ENCODE measurements at regions not wholly inside any gene's neighbourhood (a gene's known extent, or its start where the extent isn't known, plus 50 kb on each side); places are given as distances from the start of the nearest gene placed in this dataset.

DNA sequence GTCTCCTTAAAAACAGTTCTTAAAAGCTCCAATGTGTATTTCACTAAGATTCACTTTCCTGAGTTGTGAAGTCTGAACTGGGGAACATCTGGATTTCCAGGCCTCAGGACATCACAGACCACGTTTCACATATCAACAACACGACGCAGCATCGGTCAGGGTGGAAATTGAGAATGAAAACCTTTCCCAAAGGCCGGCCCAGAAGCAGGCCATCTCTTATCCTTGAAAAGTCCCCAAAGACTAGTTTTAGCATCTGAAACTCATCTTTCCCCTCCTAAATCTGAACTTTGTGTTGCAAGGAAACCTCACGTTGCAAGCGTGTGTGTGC is 96.4 kb upstream of the COL5A1 start:
- H3K36me3 ChIP-seq, result no peaks in the 10 kb centered on the region
- no peaks in the 10 kb centered on the region for H3K27me3 ChIP-seq (ENCODE audit: insufficient read depth, low read depth, severe bottlenecking)
- no peaks in the 10 kb centered on the region for H3K9me3 ChIP-seq (ENCODE audit: severe bottlenecking)
- no peak for DNase-seq
- H3K27ac ChIP-seq, result no peak overlapping the region
- TF ChIP-seq, protein P1, sequence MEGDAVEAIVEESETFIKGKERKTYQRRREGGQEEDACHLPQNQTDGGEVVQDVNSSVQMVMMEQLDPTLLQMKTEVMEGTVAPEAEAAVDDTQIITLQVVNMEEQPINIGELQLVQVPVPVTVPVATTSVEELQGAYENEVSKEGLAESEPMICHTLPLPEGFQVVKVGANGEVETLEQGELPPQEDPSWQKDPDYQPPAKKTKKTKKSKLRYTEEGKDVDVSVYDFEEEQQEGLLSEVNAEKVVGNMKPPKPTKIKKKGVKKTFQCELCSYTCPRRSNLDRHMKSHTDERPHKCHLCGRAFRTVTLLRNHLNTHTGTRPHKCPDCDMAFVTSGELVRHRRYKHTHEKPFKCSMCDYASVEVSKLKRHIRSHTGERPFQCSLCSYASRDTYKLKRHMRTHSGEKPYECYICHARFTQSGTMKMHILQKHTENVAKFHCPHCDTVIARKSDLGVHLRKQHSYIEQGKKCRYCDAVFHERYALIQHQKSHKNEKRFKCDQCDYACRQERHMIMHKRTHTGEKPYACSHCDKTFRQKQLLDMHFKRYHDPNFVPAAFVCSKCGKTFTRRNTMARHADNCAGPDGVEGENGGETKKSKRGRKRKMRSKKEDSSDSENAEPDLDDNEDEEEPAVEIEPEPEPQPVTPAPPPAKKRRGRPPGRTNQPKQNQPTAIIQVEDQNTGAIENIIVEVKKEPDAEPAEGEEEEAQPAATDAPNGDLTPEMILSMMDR (IDR thresholded peaks at IDR 0.05; ENCODE audit: low read depth, low read length), result no peak
- H3K4me3 ChIP-seq (ENCODE audit: low read depth, low read length), result no peak overlapping the region

DNA sequence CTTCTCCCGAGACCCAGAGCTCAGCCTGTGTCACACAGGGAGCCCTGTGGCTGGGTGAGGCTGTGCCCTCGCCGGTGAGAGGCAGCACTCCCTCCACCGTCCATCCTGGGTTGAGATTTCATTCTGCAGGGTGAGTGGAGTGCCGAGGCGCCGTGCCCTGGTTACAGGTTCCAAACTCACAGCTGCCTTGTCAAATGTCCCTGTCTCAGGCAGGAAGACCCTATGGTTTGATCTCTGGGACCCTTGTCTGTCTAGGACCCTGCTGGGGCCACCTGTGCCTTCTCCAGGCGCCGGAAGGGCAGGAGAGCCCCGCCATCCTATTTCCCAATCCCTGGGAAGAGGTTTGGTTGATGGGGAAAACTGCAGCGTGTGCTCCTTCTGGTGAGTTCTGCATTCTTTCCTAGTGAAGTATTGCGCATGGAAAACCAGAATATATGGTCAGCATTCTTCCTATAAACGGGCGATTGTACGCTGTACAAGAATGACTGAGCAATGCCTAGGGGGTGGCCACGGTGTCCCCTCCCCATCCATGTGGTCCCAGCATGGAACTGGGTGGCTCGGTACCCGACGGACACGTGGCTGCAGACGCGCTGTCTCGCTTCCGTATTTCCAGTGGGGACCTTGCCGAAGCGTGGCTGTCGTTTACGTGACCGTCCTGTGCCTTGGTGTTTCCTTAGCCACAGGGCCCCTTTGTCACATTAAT is 95.9 kb upstream of the COL5A1 start:
- Histone ChIP-seq H3K36me3 (no peaks in the 10 kb centered on the region), H3K27ac (no peak overlapping the region), H3K9me3 (ENCODE audit: severe bottlenecking) (no peaks in the 10 kb centered on the region), H3K27me3 (ENCODE audit: insufficient read depth, low read depth, severe bottlenecking) (no peaks in the 10 kb centered on the region), H3K4me3 (ENCODE audit: low read depth, low read length) (no peak overlapping the region)
- TF ChIP-seq, protein P1 (IDR thresholded peaks at IDR 0.05; ENCODE audit: low read depth, low read length), result no peak
- no peak for DNase-seq

DNA sequence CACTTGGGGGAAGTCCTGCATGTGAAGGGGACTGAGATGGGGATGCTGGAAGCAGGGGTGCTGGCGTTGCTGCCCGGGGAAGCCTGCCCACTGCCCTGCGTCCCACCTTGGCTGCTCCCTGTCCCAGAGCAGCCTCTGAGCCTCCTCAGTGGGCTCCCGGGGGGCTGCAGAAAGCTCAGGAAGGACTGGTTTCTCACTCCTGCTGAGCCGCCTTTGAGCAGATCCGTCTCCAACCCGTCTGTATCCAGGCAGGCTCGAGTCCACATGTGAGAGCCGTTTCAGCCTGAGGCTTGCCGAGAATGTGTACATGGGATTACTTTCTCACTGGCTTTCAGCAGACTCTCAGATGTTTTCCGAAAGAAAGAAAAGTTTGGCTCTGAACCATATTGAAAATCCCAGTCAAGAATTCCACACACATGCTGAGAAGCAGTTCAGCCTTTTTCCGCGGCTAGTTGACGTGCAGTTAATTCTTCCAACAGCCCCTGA is 95.3 kb upstream of the COL5A1 start:
- no peaks in the 10 kb centered on the region for H3K36me3 ChIP-seq
- no peak for DNase-seq
- H3K27me3 ChIP-seq (ENCODE audit: insufficient read depth, low read depth, severe bottlenecking), result no peaks in the 10 kb centered on the region
- no peaks in the 10 kb centered on the region for H3K9me3 ChIP-seq (ENCODE audit: severe bottlenecking)
- no peak overlapping the region for H3K27ac ChIP-seq
- H3K4me3 ChIP-seq (ENCODE audit: low read depth, low read length), result no peak overlapping the region
- TF ChIP-seq, protein P1 (IDR thresholded peaks at IDR 0.05; ENCODE audit: low read depth, low read length), result no peak

DNA sequence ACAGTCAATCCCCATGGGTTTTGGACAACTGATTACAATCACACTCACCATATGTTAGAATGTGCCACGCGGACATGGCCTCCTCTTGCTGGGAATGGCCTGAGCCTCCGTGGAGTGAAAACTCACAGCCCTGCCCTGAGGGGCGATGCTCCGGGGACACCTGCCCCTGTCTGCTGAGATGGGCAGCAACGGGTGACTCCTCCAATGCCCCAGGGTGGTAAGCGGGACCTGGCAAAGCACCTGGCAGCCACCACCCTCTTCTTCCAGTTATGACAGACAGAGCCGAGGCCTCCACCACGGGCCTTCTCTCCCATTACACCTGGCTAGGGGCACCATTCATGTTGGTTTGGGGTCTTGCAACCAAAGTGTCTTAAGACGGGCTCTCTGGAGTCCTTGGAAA is 94.9 kb upstream of the COL5A1 start:
- H3K9me3 ChIP-seq (ENCODE audit: severe bottlenecking), result no peaks in the 10 kb centered on the region
- TF ChIP-seq, protein P1 (IDR thresholded peaks at IDR 0.05; ENCODE audit: low read depth, low read length), result no peak
- no peaks in the 10 kb centered on the region for H3K36me3 ChIP-seq
- no peak overlapping the region for H3K27ac ChIP-seq
- no peak for DNase-seq
- no peaks in the 10 kb centered on the region for H3K27me3 ChIP-seq (ENCODE audit: insufficient read depth, low read depth, severe bottlenecking)
- H3K4me3 ChIP-seq (ENCODE audit: low read depth, low read length), result no peak overlapping the region

DNA sequence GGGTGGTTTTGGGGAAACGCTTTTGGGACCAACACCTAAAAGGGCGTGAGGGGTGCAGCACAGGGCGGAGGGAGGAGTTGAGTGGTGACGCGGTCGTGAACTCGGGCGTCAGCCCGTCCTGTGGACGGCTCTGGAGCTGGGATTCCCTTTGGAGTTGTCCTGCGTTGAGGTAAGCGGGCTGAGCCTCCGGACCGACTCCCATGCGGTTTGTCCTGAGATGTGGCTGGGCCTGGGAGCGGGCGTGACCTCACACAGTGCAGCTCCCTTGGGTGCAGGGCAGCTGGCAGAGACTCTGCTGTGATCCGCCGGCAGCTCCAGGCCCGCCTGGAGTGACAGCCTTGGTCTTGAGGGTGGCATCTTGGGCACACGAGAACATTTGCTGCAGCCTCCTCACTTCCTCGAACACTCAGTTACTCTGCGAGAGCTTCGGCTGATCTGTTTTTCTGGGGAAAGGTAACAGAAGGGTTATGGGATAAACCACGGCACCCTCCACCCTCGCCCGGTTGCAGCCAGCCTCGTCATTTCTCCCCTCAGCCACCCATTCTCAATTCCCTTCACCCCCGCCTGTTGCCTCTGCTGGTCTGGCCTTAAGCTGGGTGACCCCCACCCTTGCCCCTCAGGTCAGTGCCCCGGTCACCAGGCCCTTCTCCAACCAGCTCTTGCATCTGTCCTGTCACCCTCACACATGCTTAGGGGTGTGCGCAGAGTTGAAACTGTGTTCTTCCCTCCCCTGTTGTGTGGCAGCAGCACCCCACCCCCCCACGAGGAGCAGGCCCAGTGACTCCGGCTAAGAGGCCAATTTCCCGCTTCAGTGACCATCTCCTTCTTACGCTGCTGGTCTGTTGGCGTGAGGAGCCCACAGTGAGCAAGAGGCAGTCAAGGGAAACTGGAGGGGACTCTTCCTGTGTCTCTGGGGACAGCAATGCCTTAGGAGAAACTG is 94.2 kb upstream of the COL5A1 start:
- DNase-seq, result no peak
- no peak overlapping the region for H3K4me3 ChIP-seq (ENCODE audit: low read depth, low read length)
- no peaks in the 10 kb centered on the region for H3K36me3 ChIP-seq
- no peaks in the 10 kb centered on the region for H3K9me3 ChIP-seq (ENCODE audit: severe bottlenecking)
- TF ChIP-seq, protein P1 (IDR thresholded peaks at IDR 0.05; ENCODE audit: low read depth, low read length), result no peak
- H3K27ac ChIP-seq, result no peak overlapping the region
- H3K27me3 ChIP-seq (ENCODE audit: insufficient read depth, low read depth, severe bottlenecking), result no peaks in the 10 kb centered on the region
